DMS53 treated with DMSO at 0.1 percent for 48 hours (cell line): ENCODE measurements at regions not wholly inside any gene's neighbourhood (a gene's known extent, or its start where the extent isn't known, plus 50 kb on each side); places are given as distances from the start of the nearest gene placed in this dataset.
"Not testable (repeated sequence)": the region's sequence is repeated elsewhere in the genome, so short reads cannot be mapped to it uniquely, and the experiment has no call there.

Experiments used
- DNase-seq: peaks from one replicate; lab custom pipeline; 2025; ENCODE audit not compliant: unreplicated experiment; lab: John Stamatoyannopoulos, UW

GRCh38 chr6:142633317-142633716 is 311.7 kb downstream of the HIVEP2 start:
- no peak for DNase-seq

DNA sequence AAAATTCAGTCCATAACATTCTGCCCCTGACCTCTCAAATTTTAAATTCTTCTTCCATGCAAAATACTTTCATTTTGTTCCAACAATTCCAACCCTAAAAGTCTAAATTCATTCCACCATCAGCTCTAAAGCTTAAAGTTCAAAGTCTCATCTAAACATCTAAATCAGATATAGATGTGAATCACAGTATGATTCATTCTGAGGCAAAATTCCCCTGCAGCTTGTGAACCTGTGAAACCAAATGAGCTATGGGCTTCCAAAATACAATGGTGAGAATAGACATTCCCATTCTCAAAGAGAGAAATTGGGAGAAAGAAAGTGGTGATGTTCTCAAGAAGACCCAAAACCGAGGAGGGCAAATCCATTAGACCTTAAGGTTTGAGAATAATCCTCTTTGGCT is 309.8 kb downstream of the HIVEP2 start:
- DNase-seq, result no peak

GRCh38 chr6:142637624-142638351 is 307.2 kb downstream of the HIVEP2 start:
- no peak for DNase-seq

DNA sequence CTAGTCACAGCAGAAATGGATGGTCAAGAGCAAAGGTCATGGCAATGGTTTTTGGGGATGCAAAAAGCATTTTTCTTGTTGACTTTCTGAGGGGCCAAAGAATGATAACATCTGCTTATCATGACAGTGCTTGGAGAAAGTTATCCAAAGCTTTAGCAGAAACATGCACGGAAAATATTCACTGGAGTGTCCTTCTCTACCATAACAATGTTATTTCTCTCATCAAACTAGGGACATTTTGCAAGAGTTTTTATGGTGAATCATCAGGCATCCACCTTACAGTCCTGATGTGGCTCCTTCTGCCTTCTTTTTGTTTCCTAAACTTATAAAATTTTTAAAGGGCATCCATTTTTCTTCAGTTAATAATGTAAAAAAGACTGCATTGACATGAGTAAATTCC is 302.3 kb downstream of the HIVEP2 start:
- DNase-seq, result no peak

DNA sequence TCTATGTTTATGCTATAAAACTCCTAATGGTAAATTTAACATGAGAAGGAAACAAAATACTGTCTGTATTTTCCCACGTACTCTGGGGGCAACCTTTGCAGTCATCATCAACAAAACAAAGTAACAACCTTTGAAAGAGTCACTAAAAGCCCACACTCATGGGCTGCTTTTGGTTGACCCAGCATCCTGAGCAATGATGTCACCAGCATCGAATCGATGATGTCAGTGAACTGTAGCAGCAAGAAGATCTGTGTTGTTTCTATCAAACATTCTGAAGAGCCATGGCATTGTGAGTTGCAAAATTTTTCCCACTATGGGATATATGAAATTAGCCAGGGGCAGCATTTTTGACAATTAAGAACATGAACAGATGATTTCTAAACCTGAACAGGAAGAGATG is 300.1 kb downstream of the HIVEP2 start:
- no peak for DNase-seq

GRCh38 chr6:142645663-142646062 is 299.3 kb downstream of the HIVEP2 start:
- no peak for DNase-seq

DNA sequence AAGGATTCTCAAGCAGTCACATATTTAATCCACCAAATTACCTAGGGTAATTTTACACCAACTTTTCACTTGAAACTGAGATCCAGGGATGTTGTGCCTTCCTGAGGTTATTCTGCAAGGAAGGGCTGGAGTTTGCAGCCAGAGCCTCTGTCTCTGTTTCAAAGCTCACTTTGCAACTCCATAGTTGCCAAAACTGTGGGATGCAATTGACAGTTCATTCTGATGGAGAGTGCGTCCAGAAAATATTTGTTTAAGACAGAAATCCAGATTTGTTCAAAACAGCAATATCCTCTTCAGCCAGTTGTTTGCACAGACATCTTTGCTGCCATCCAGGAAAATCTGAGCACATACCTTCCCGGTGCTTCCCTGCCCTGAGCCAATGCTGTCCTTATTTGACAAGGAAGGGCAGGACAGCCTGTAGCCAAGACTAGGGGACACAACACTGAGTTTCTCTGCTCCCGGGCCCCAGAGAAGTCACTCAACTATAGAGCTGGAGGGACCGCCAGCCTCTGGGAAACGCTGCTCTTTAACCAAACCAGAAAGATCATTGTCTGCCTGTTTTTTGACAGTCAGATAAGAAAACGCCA is 297.4 kb downstream of the HIVEP2 start:
- no peak for DNase-seq

DNA sequence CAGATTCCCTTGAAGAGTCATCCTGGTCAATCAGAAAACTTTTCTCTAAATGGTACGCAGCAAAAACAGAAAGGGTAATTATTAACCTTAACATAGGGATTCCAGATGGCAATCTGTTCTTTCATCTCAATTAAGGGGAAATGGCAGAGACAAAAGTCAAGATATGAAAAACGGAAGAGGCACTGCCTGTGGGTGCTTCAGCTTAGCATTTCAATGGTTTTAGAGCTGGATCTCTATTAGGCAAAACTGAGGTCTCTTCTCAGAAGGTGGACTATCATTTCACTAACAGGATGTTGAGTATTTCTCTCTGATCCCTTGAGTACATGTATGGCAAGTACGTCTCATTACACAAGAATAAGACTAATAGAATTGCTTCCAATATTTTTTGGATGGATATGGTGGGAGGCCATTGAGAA is 296.9 kb downstream of the HIVEP2 start:
- peak; percentile 31 for DNase-seq

GRCh38 chr6:142648526-142648925 is 296.4 kb downstream of the HIVEP2 start:
- no peak for DNase-seq

DNA sequence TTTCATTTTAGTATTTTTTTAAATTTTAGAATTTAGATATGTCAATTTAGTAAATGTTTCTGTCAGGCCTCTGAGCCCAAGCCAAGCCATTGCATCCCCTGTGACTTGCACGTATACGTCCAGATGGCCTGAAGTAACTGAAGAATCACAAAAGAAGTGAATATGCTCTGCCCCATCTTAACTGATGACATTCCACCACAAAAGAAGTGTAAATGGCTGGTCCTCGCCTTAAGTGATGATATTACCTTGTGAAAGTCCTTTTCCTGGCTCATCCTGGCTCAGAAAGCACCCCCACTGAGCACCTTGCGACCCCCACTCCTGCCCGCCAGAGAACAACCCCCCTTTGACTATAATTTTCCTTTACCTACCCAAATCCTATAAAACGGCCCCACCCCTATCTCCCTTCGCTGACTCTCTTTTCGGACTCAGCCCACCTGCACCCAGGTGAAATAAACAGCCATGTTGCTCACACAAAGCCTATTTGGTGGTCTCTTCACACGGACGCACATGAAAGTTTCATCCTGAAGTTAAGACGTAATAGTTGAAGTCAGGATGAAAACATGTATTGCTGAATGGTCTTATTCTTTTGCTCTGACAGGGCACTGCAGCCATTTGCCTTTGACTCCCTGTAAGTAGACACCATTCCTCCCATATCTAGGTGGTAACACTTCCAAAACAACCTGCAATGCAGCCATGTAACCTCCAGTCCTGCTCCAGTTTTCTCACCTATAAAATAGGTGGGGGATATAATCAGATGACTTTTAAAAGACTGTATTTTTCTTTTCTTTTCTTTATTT is 295.3 kb downstream of the HIVEP2 start:
- not testable (repeated sequence) for DNase-seq

DNA sequence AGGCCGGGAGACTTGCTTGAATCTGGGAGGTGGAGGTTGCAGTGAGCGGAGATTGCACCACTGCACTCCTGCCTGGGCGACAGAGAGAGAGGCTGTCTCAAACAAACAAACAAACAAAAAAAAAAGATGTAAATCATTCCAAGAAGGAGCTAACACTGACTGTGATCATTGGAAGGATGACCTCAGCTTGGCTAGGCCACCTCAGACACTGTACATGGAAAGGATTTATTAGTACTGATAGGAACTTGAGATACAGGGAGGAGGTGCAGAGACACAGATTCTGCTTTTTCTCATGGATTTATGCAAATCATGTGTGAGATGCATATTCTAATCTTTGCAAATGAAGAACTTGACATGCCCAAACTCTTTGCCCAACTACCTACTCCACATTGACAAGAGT is 293.6 kb downstream of the HIVEP2 start:
- no peak for DNase-seq

- no peak for DNase-seq
Measured at GRCh38 chr6:142653710-142654420, 291.1 kb downstream of the HIVEP2 start.

DNA sequence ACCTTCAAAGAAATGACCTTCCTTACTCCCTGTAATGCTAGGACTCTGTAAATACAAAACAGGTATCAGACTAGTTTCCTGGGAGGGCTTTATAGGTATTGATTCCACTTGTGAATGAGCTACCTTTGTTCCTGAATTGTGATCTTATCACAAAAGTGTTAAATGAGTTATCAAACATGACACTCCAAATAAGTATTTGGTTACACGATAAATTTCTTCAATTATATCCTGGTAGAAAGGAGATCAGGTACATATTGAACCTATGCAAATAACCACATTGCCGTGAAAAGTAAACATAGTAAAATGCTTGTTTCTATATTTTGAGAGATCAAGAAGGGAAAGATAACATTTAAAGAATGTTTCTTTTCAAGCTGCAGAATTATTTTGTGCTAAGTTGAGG is 285.3 kb downstream of the HIVEP2 start:
- DNase-seq, result no peak

DNA sequence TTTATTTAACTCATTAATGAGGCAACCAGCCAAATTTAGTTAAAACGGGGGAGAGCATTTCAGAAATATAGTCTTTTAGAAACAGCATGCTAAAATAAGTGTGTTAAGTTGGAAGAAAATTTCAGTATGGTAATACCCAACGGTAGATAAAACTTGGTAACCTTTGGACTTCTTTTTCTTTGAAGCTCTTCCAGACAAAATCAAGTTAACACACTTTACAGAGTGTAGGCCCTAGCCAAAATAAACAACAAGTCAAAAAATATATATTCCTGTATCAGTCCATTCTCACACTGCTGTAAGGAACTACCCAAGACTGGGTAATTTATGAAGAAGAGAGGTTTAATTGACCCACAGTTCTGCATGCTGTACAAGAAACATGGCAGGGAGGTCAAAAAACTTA is 279.6 kb downstream of the HIVEP2 start:
- no peak for DNase-seq

GRCh38 chr6:142666599-142667185 is 278.3 kb downstream of the HIVEP2 start:
- DNase-seq, result no peak

- no peak for DNase-seq
Measured at GRCh38 chr6:142669471-142670351, 275.3 kb downstream of the HIVEP2 start.

DNA sequence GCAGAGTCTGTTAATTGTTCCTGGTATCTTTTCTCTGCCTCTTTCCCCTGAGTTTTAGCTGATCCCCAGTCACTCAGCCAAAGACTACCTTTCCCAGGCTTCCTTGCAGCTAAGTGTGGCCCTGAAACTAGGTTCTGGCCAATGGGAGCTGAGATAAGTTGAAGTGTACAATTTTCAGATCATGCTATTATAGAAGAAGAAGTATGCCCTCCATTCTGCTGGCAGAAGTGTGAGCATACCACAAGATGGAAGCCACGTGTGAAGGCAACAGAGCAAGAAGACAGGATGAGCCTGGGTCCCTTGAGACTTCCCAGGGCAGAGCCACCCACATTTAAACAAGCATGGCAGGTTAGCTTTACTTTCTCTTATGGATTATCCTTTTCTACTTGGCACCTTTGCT is 273.2 kb downstream of the HIVEP2 start:
- DNase-seq, result no peak

GRCh38 chr6:142675517-142675916 is 269.5 kb downstream of the HIVEP2 start:
- DNase-seq, result no peak

- DNase-seq, result no peak
Measured at GRCh38 chr6:142676027-142676443, 268.9 kb downstream of the HIVEP2 start.

GRCh38 chr6:142676647-142677192 is 268.3 kb downstream of the HIVEP2 start:
- DNase-seq, result no peak
